ENCODE measurements at regions not wholly inside any gene's neighbourhood (a gene's known extent, or its start where the extent isn't known, plus 50 kb on each side); places are given as distances from the start of the nearest gene placed in this dataset.

- Histone ChIP-seq H3K36me3 (ENCODE audit: control insufficient read depth, insufficient read depth, low read length) (no peaks in the 10 kb centered on the region), H3K4me1 (ENCODE audit: control insufficient read depth, insufficient read depth, low read length) (no peaks in the 10 kb centered on the region), H3K27me3 (ENCODE audit: control insufficient read depth, insufficient read depth, low read length) (no peaks in the 10 kb centered on the region), H3K4me3 (ENCODE audit: low read depth in 2 of 2, low read length in 2 of 2) (no peak overlapping the region), H3K27ac (ENCODE audit: low read length) (no peak overlapping the region), H3K9me3 (ENCODE audit: control insufficient read depth, insufficient read depth, low read depth, low read length) (peaks cover 9% of the 10 kb centered on the region; the same call in 1 of the 2 replicates)
- ATAC-seq = no peak
- no peak for DNase-seq (ENCODE audit: low read depth, low spot score)
- CTCF ChIA-PET = no interaction called here
- no TSS peak for BruUV-seq (replicated peaks)
- intact Hi-C loops (cut with micrococcal nuclease; ENCODE audit: unreplicated experiment) (no loop called here), in situ Hi-C loops (cut with HindIII; ENCODE audit: low pct_unique_long_range_greater_than_20kb, low sequenced_read_pairs) (no loop called here)
- TF ChIP-seq TCF7L2 (IDR thresholded peaks at IDR 0.05; ENCODE audit: low read depth, low read length) (no peak), CTCF (IDR thresholded peaks at IDR 0.05) (no peak), REST (IDR thresholded peaks at IDR 0.05; ENCODE audit: insufficient read depth in 1 of 2, low read depth in 2 of 2, low read length in 1 of 2) (no peak), SIN3A (IDR thresholded peaks at IDR 0.05; ENCODE audit: borderline replicate concordance, insufficient read depth, low read depth, low read length) (no peak), POLR2AphosphoS5 (IDR thresholded peaks at IDR 0.05; ENCODE audit: low read depth, low read length) (no peak)
- POLR2A ChIA-PET = no interaction called here
These were observed 656.2 kb downstream of the FRK start for GRCh38 chr6:115404446-115404845.

- TF ChIP-seq CTCF (IDR thresholded peaks at IDR 0.05) (no peak), POLR2AphosphoS5 (IDR thresholded peaks at IDR 0.05; ENCODE audit: low read depth, low read length) (no peak), SIN3A (IDR thresholded peaks at IDR 0.05; ENCODE audit: borderline replicate concordance, insufficient read depth, low read depth, low read length) (no peak), TCF7L2 (IDR thresholded peaks at IDR 0.05; ENCODE audit: low read depth, low read length) (no peak), REST (IDR thresholded peaks at IDR 0.05; ENCODE audit: insufficient read depth in 1 of 2, low read depth in 2 of 2, low read length in 1 of 2) (no peak)
- Histone ChIP-seq H3K4me3 (ENCODE audit: low read depth in 2 of 2, low read length in 2 of 2) (no peak overlapping the region), H3K4me1 (ENCODE audit: control insufficient read depth, insufficient read depth, low read length) (no peaks in the 10 kb centered on the region), H3K27ac (ENCODE audit: low read length) (no peak overlapping the region), H3K9me3 (ENCODE audit: control insufficient read depth, insufficient read depth, low read depth, low read length) (peaks cover 14% of the 10 kb centered on the region), H3K36me3 (ENCODE audit: control insufficient read depth, insufficient read depth, low read length) (no peaks in the 10 kb centered on the region), H3K27me3 (ENCODE audit: control insufficient read depth, insufficient read depth, low read length) (no peaks in the 10 kb centered on the region)
- intact Hi-C loops (cut with micrococcal nuclease; ENCODE audit: unreplicated experiment) = no loop called here
- in situ Hi-C loops (cut with HindIII; ENCODE audit: low pct_unique_long_range_greater_than_20kb, low sequenced_read_pairs) = no loop called here
- ATAC-seq = no peak
- ChIA-PET POLR2A (no interaction called here), CTCF (no interaction called here)
- DNase-seq (ENCODE audit: low read depth, low spot score) = no peak
- no TSS peak for BruUV-seq (replicated peaks)
These were observed 662.1 kb downstream of the FRK start for GRCh38 chr6:115398607-115399006.
